DMS153 treated with DMSO at 0.1 percent for 48 hours (cell line): ENCODE measurements at regions not wholly inside any gene's neighbourhood (a gene's known extent, or its start where the extent isn't known, plus 50 kb on each side); places are given as distances from the start of the nearest gene placed in this dataset.
"Not testable (repeated sequence)": the region's sequence is repeated elsewhere in the genome, so short reads cannot be mapped to it uniquely, and the experiment has no call there.

Experiments
- DNase-seq: peaks from one replicate; lab custom pipeline; 2025; ENCODE audit not compliant: unreplicated experiment; lab: John Stamatoyannopoulos, UW

DNA sequence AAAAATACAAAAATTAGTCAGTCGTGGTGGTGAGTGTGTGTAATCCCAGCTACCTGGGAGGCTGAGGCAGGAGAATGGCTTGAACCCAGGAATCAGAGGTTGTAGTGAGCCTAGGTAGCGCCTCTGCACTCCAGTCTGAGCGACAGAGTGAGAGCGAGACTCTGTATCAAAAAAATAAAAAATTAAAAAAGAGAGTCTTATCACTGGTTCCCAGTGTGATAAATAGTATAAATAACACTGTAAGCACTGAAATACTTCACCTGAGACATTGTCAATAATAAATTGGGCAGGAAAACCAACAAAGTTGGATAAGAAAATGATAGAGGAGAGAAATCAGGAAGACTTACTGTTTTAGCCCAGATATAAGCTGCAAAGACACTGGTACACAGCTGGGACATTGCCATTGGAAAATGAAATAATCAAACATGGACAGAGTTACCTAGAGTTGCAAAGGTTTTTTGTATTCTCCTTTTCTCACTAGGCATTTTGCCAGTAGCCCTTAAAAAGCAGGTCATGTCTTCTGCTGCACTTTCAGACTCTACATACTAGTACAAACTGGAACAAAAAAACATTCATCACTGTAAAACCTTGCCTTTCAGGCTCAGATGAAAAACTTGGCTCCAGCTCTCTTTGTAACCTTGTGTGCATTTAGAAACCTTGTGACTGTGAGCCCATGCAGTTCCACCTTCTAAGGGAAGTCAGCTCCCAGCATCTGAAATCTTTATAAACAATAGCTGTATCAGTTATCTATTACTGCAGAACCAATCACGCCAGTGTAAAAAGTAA is 55.0 kb upstream of the PPP1R2C start:
- no peak for DNase-seq

- DNase-seq, result not testable (repeated sequence)
These were observed 55.6 kb upstream of the PPP1R2C start for GRCh38 chrX:42833550-42833940.

DNA sequence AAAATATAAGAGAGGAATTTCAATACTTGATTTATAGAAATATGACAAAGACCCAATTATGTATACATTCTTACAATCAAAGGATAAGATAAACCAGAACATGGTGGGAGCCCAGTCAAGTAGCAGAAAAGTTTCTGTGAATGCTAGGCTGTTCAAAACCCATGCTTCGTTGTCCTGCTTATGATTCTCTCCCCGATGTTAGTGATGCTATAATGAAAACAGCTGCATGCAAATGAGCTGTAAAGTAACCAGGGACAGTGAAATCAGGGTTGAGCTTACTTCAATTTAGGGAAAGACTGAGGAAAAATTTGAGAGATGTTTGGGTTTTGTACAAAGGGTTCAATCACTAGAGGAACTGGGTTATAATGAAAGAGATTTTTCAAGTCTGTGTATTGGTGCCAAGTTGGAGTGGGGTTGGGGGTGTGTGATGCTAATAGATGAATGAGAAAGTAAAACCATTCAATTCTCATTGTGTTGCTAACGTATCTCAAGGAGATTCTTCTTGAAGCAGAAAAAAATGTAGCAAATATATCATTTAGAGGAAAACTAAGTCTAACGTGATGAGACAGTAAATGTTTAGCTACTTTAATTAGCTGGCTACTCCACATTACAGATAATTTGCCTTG is 59.3 kb upstream of the PPP1R2C start:
- DNase-seq, result no peak

GRCh38 chrX:42837747-42838146 is 59.8 kb upstream of the PPP1R2C start:
- no peak for DNase-seq

DNA sequence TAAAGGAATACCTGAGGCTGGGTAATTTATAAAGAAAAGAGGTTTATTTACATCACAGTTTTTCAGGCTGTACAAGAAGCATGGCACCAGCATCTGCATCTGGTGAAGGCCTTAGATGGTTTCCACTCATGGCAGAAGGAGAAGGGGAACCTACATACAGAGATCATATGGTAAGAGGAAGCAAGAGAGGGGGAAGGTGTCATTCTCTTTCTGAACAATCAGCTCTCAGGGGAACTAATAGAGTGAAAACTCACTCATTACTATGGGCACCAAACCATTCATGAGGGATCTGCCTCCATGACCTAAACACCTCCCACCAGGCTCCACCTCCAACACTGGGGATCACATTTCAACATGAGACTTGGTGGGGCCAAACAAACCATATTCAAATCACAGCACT is 61.7 kb upstream of the PPP1R2C start:
- no peak for DNase-seq

DNA sequence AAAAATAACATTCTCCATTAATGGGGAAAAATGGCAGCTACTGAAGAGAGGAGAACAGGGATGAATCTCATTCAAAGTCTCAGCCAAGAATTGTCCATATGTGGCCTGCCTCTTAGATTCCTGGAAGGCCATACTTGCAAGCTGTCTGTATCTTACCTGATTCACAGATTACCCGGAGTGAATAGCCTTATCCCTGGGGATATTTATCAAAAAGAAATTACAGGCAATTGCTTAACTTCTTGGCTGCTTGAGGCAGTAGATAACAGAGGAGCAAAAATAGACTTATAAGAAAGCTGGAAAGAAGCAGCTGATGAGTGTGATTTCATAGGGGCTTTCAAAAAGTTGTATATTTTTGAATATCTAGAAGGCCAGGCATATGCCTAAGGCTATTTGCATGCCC is 68.8 kb upstream of the PPP1R2C start:
- DNase-seq, result no peak

DNA sequence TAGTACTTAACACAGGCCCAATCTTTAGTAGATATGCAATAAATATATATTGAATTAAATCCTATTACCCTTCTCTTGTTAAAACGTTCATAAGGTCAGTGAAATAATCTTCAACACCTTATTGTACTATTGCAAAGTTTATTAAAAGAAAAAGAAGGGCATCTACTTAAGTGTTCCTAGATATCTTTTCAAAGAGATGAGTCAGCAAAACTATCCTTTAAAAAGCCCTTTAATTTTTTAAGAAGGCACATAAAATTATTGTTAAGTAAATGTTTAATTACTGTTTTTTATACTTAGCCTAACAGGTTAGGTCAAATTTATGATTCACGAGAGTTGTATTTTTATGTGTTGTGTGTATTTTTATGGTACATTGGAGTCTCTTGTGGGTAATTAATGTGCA is 77.3 kb upstream of the PPP1R2C start:
- DNase-seq, result no peak

DNA sequence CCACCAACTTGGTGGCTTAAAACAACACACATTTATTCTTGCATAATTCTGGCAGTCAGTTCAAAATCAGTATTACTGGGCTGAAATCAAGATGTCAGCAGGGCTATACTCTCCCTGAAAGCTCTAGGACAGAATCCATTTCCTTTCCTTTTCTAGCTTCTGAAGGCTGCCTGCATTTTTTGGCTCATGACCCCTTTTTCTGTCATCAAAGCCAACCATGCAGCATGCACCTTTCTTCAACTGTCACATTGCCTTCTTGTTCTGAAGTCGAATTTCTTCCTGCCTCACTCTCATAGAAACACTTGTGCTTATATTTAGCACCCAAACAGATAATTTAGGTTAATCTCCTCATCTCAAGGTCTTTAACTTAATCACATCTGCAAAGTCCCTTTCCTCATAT is 79.8 kb upstream of the PPP1R2C start:
- DNase-seq, result no peak

GRCh38 chrX:42869011-42869410 is 91.0 kb upstream of the PPP1R2C start:
- no peak for DNase-seq

- no peak for DNase-seq
These were observed 91.9 kb upstream of the PPP1R2C start for GRCh38 chrX:42869659-42870476.

GRCh38 chrX:42886519-42886918 is 108.6 kb upstream of the PPP1R2C start:
- DNase-seq, result no peak

GRCh38 chrX:42900947-42901346 is 123.0 kb upstream of the PPP1R2C start:
- no peak for DNase-seq

DNA sequence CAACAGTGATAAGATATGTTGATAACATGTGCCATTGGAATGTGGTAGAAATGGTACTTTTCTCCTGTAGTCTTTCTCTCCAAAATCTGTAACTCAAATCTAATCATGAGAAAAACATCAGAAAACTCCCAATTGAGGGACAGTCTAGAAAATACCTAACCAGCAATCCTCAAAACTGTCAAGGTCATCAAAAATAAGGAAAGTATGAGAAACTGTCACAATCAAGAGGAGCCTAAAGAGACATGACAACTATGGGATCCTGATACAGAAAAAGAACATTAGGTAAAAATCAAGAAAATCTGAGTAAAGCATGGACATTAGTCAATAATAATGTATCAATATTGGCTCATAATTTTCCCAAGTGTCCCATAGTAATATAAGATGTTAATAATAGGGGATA is 124.5 kb upstream of the PPP1R2C start:
- no peak for DNase-seq

- DNase-seq, result no peak
These were observed 142.8 kb upstream of the PPP1R2C start for GRCh38 chrX:42920752-42921151.

DNA sequence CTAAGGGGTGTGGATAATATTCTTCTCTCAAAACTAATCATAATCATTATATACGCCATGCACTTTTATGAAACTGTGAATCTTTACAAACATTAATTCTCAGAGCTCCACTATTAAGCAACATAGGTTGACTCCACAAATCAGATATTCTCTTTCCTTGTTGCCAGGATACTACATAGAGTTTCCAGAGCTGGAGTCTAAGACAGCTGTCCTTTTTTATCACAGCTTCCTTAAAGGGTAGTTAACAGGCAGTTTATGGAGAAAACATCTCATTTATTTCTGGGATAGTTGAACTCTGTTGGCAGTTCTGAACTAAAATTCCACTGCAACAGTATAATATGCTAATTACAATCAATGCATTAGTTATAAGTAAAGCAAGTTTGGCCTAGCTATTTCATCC is 152.1 kb upstream of the PPP1R2C start:
- DNase-seq, result no peak

GRCh38 chrX:42930951-42931350 is 153.0 kb upstream of the PPP1R2C start:
- DNase-seq, result no peak

- DNase-seq, result no peak
These were observed 155.2 kb upstream of the PPP1R2C start for GRCh38 chrX:42933187-42933586.

GRCh38 chrX:42934020-42934726 is 156.2 kb upstream of the PPP1R2C start:
- no peak for DNase-seq

- no peak for DNase-seq
These were observed 163.7 kb upstream of the PPP1R2C start for GRCh38 chrX:42941671-42942070.

DNA sequence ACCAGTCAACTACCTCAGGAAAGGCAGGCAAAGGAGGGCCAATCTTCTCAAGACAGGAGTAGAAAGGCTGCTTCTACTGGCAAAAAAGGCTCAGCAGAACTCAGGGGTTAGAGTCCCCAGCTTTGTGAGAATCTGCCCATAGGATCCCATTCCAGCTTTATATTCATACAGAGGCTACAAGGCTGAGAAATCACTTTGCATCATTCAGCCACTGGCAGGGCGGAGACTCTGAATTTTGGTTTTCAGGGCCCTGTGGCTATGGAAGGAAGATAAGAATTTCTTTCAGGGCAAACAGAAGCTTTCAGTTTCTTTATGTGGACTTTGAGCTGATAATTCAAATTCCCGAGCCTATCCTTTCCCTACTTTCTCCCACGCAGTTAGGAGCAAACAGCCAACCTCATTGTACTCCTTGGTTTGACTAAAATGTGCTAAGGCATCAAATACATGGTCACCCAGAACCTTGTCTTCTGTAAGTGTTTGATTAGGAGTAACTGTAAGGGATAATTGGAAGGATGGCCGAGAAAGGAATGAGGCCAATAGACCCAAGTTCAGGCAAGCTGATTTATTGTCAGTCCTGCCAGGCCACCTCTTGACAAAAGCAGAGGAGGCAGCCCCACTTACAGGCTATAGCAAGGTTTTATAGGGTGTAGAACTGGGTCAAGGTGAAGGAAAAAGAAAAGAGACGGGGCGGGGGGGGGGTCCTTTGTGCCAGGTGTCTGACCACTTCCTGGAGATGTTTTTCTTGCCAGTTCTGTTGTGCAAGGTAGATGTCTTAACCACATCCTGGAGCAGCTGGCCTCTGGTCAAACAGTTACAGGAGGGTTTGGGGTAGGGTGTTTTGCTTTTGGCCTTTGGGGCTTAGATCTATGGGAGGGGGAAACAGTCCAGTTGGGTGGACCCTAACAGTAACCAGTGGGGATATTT is 165.3 kb upstream of the PPP1R2C start:
- DNase-seq, result no peak
